NCI-H82 (cell line): ENCODE measurements at regions not wholly inside any gene's neighbourhood (a gene's known extent, or its start where the extent isn't known, plus 50 kb on each side); places are given as distances from the start of the nearest gene placed in this dataset.
"Not testable (repeated sequence)": the region's sequence is repeated elsewhere in the genome, so short reads cannot be mapped to it uniquely, and the experiment has no call there.

Source experiments
- DNase-seq: peaks from one replicate; lab custom pipeline; 2025; lab: John Stamatoyannopoulos, UW

- DNase-seq, result no peak
Observed at GRCh38 chr6:15017803-15018202, 228.1 kb upstream of the JARID2 start.

GRCh38 chr6:15020119-15020770 is 225.6 kb upstream of the JARID2 start:
- peak; percentile 80 for DNase-seq

GRCh38 chr6:15021074-15021473 is 224.8 kb upstream of the JARID2 start:
- no peak for DNase-seq

- not testable (repeated sequence) for DNase-seq
Observed at GRCh38 chr6:15023018-15023417, 222.9 kb upstream of the JARID2 start.

- no peak for DNase-seq
Observed at GRCh38 chr6:15023448-15023847, 222.4 kb upstream of the JARID2 start.

- no peak for DNase-seq
Observed at GRCh38 chr6:15025446-15025845, 220.4 kb upstream of the JARID2 start.

GRCh38 chr6:15026832-15027231 is 219.0 kb upstream of the JARID2 start:
- DNase-seq, result no peak

- DNase-seq, result no peak
Observed at GRCh38 chr6:15027472-15027871, 218.4 kb upstream of the JARID2 start.

GRCh38 chr6:15032015-15032414 is 213.9 kb upstream of the JARID2 start:
- no peak for DNase-seq

- peak; percentile 98 for DNase-seq
Observed at GRCh38 chr6:15033850-15034203, 212.0 kb upstream of the JARID2 start.

- DNase-seq, result peak; percentile 96
Observed at GRCh38 chr6:15036690-15037245, 209.1 kb upstream of the JARID2 start.

GRCh38 chr6:15037253-15037652 is 208.6 kb upstream of the JARID2 start:
- no peak for DNase-seq

GRCh38 chr6:15038013-15038791 is 207.7 kb upstream of the JARID2 start:
- peak; percentile 95 for DNase-seq

- DNase-seq, result no peak
Observed at GRCh38 chr6:15039136-15039535, 206.7 kb upstream of the JARID2 start.

- DNase-seq, result no peak
Observed at GRCh38 chr6:15042938-15043337, 202.9 kb upstream of the JARID2 start.

GRCh38 chr6:15044146-15044882 is 201.6 kb upstream of the JARID2 start:
- DNase-seq, result no peak

GRCh38 chr6:15044948-15045347 is 200.9 kb upstream of the JARID2 start:
- no peak for DNase-seq

- no peak for DNase-seq
Observed at GRCh38 chr6:15046751-15047150, 199.1 kb upstream of the JARID2 start.

GRCh38 chr6:15048367-15048766 is 197.5 kb upstream of the JARID2 start:
- DNase-seq, result no peak

- DNase-seq, result no peak
Observed at GRCh38 chr6:15058200-15059061, 187.4 kb upstream of the JARID2 start.

GRCh38 chr6:15061180-15061641 is 184.7 kb upstream of the JARID2 start:
- DNase-seq, result peak; percentile 55
